ENCODE measurements at regions not wholly inside any gene's neighbourhood (a gene's known extent, or its start where the extent isn't known, plus 50 kb on each side); places are given as distances from the start of the nearest gene placed in this dataset.

DNA sequence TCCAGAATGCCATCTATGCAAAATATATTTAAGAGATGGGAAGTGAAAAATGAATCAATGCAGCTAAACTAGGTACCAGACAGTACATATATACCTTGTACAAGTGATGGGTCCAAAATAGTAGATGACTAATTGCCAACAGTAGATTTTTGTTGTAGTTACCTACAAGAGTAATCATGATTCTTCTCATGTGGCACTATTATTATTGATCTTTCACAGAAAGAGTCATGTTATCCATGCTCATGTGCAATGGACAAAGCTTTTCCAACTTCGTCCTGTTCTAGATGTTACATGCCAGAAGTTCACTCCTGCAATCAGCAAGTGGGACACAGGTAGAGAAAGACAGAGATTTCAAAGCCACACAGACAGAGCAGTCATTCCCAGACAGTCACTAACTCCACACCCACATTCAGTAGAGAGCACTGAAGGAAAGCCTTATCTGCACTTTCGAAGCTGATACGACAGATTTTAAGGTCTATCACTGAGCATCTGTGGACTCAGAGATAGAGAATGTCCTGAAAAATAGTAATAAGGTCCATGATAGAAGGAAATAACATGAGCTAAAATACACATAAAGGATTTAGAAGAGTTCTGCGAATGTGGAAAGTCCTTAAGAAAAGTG lies 101.6 kb upstream of the ITPRID2 start:
- no peak for FAIRE-seq
- no peak overlapping the region for H2AFZ ChIP-seq (ENCODE audit: low read depth, low read length)
- dilution Hi-C loops (cut with MboI; ENCODE audit: extremely low pct_ligation_motif_present, low sequenced_read_pairs) (no loop called here), intact Hi-C loops (cut with micrococcal nuclease) (no loop called here)
- peaks cover 50% of the 10 kb centered on the region for H3K4me1 ChIP-seq (ENCODE audit: control insufficient read depth, extremely low read depth, insufficient read depth, low read length)
- peak overlapping the region; percentile 96 for H3K27ac ChIP-seq (ENCODE audit: insufficient read depth, low read depth, low read length)
- no peak for DNase-seq (ENCODE audit: low read depth, low spot score)
- H3K4me2 ChIP-seq (ENCODE audit: insufficient read depth, low read length): no peak overlapping the region
- no TSS peak for BruUV-seq (replicated peaks)
- ChIA-PET CTCF (interaction anchor here (0.9 to 4.6 kb wide), 7 partner anchors 9 to 114 kb away, joined by 3 to 33 read pairs (median 4); no protein-coding TSS in a partner anchor), POLR2A (interaction anchor here (1.0 to 1.4 kb wide), 2 partner anchors 9 to 107 kb away, joined by 3 read pairs; no protein-coding TSS in a partner anchor)
- H4K20me1 ChIP-seq (replicated peaks; ENCODE audit: control insufficient read depth, extremely low read depth, insufficient read depth, low read length): no peaks in the 10 kb centered on the region
- H3K36me3 ChIP-seq (ENCODE audit: control insufficient read depth in 2 of 2, extremely low read depth in 1 of 2, insufficient read depth in 2 of 2, low read length in 2 of 2): no peaks in the 10 kb centered on the region
- H3K9me1 ChIP-seq (replicated peaks; ENCODE audit: control insufficient read depth, extremely low read depth, insufficient read depth, low read length): no peaks in the 10 kb centered on the region
- no peak overlapping the region for H3K4me3 ChIP-seq (replicated peaks in 1 of 3; ENCODE audit: insufficient read depth in 1 of 3, low read depth in 1 of 3, low read length in 3 of 3)
- TF ChIP-seq POLR2AphosphoS5 (IDR thresholded peaks at IDR 0.05; ENCODE audit: insufficient read depth, low read depth, low read length) (no peak), GATA2 (IDR thresholded peaks at IDR 0.05; ENCODE audit: insufficient read depth, insufficient read length, low read depth, low read length) (no peak), POLR2A (IDR thresholded peaks at IDR 0.05; ENCODE audit: low read depth, low read length) (no peak), FOS (IDR thresholded peaks at IDR 0.05; ENCODE audit: borderline replicate concordance, insufficient read depth, low read length) (no peak), MYC (IDR thresholded peaks at IDR 0.05; ENCODE audit: low read depth, low read length) (no peak), MAX (IDR thresholded peaks at IDR 0.05; ENCODE audit: insufficient read depth, insufficient read length) (no peak), JUN (IDR thresholded peaks at IDR 0.05; ENCODE audit: borderline replicate concordance, insufficient read depth, insufficient read length, low read depth) (no peak), EZH2 (IDR thresholded peaks at IDR 0.05; ENCODE audit: borderline replicate concordance, low read depth, low read length, severe bottlenecking) (no peak)
- TF ChIP-seq, protein P1, sequence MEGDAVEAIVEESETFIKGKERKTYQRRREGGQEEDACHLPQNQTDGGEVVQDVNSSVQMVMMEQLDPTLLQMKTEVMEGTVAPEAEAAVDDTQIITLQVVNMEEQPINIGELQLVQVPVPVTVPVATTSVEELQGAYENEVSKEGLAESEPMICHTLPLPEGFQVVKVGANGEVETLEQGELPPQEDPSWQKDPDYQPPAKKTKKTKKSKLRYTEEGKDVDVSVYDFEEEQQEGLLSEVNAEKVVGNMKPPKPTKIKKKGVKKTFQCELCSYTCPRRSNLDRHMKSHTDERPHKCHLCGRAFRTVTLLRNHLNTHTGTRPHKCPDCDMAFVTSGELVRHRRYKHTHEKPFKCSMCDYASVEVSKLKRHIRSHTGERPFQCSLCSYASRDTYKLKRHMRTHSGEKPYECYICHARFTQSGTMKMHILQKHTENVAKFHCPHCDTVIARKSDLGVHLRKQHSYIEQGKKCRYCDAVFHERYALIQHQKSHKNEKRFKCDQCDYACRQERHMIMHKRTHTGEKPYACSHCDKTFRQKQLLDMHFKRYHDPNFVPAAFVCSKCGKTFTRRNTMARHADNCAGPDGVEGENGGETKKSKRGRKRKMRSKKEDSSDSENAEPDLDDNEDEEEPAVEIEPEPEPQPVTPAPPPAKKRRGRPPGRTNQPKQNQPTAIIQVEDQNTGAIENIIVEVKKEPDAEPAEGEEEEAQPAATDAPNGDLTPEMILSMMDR (IDR thresholded peaks at IDR 0.05; ENCODE audit: extremely low read depth in 1 of 2, insufficient read depth in 1 of 2, low read depth in 1 of 2, low read length in 2 of 2): no peak
- H3K27me3 ChIP-seq (ENCODE audit: control insufficient read depth in 2 of 2, insufficient read depth in 2 of 2, low read length in 2 of 2): no peaks in the 10 kb centered on the region
- no peaks in the 10 kb centered on the region for H3K79me2 ChIP-seq (ENCODE audit: control insufficient read depth, insufficient read depth, low read length)
- no peak overlapping the region for H3K9ac ChIP-seq (replicated peaks; ENCODE audit: extremely low read depth, insufficient read depth, low read length)
- H3K9me3 ChIP-seq (replicated peaks; ENCODE audit: control insufficient read depth, insufficient read depth, low read length): no peaks in the 10 kb centered on the region

Measured in endothelial cell of umbilical vein (primary cell).